ENCODE measurements at regions not wholly inside any gene's neighbourhood (a gene's known extent, or its start where the extent isn't known, plus 50 kb on each side); places are given as distances from the start of the nearest gene placed in this dataset.

GRCh38 chr2:120669121-120669952, 66.3 kb upstream of the GLI2 start:
- peak; percentile 48 for TF ChIP-seq CTCF (IDR thresholded peaks at IDR 0.05; ENCODE audit: low read length, missing control alignments)
- H3K4me3 ChIP-seq (replicated peaks; ENCODE audit: low read depth, low read length): no peak overlapping the region
- DNase-seq (ENCODE audit: low read depth): peak; percentile 73

- TF ChIP-seq CTCF (IDR thresholded peaks at IDR 0.05; ENCODE audit: low read length, missing control alignments): no peak
- no peak for DNase-seq (ENCODE audit: low read depth)
- H3K4me3 ChIP-seq (replicated peaks; ENCODE audit: low read depth, low read length): no peak overlapping the region
These were observed 65.7 kb upstream of the GLI2 start for GRCh38 chr2:120669971-120670370.

GRCh38 chr2:120670371-120670770, 65.3 kb upstream of the GLI2 start:
- DNase-seq (ENCODE audit: low read depth): no peak
- H3K4me3 ChIP-seq (replicated peaks; ENCODE audit: low read depth, low read length): no peak overlapping the region
- no peak for TF ChIP-seq CTCF (IDR thresholded peaks at IDR 0.05; ENCODE audit: low read length, missing control alignments)

- no peak for DNase-seq (ENCODE audit: low read depth)
- no peak overlapping the region for H3K4me3 ChIP-seq (replicated peaks; ENCODE audit: low read depth, low read length)
- no peak for TF ChIP-seq CTCF (IDR thresholded peaks at IDR 0.05; ENCODE audit: low read length, missing control alignments)
These were observed 64.7 kb upstream of the GLI2 start for GRCh38 chr2:120670771-120671480.

- TF ChIP-seq CTCF (IDR thresholded peaks at IDR 0.05; ENCODE audit: low read length, missing control alignments): no peak
- H3K4me3 ChIP-seq (replicated peaks; ENCODE audit: low read depth, low read length): no peak overlapping the region
- no peak for DNase-seq (ENCODE audit: low read depth)
These were observed 63.0 kb upstream of the GLI2 start for GRCh38 chr2:120672526-120673204.

GRCh38 chr2:120673205-120673550, 62.5 kb upstream of the GLI2 start:
- H3K4me3 ChIP-seq (replicated peaks; ENCODE audit: low read depth, low read length): no peak overlapping the region
- DNase-seq (ENCODE audit: low read depth): no peak
- TF ChIP-seq CTCF (IDR thresholded peaks at IDR 0.05; ENCODE audit: low read length, missing control alignments): no peak
